H1 (cell line): ENCODE measurements at regions not wholly inside any gene's neighbourhood (a gene's known extent, or its start where the extent isn't known, plus 50 kb on each side); places are given as distances from the start of the nearest gene placed in this dataset.

Experiments used
- CTCF ChIA-PET: fragments of 300-600 bp; sonication (Branson Sonifier 250); formaldehyde crosslinking; loops from one replicate; lab custom pipeline; 2021; ENCODE audit not compliant: partially characterized antibody; lab: Charles Lee
- POLR2A ChIA-PET: fragments of 300-600 bp; sonication (Branson Sonifier 250); formaldehyde crosslinking; loops from one replicate; lab custom pipeline; 2021; ENCODE audit warnings: inconsistent platforms; ENCODE audit not compliant: partially characterized antibody; lab: Charles Lee
- DNase-seq, 2 experiments: peaks; one replicate each; pipeline versions ENCODE4 v3.0.0 to v3.0.0-alpha.2; 2010 to 2022; ENCODE audit warnings: low spot score in 2 of 2, low read depth in 1 of 2, mixed read lengths in 1 of 2
- FAIRE-seq: peaks from 2 replicates; lab custom pipeline; 2011; peaks lifted over from hg19 to GRCh38; lab: Jason Lieb, UNC
- H2AFZ ChIP-seq: 2 replicates; pipeline ENCODE4 v1.8.1; 2012; ENCODE audit warnings: low read length, inconsistent platforms
- H2AK5ac ChIP-seq: 2 replicates; pipeline ENCODE4 v1.6.1; 2013; ENCODE audit warnings: low read depth, low read length
- H2BK120ac ChIP-seq: replicated peaks from 2 replicates; pipeline ENCODE3; 2013; ENCODE audit warnings: low read depth, low read length, inconsistent platforms
- H2BK12ac ChIP-seq: 2 replicates; pipeline ENCODE4 v1.6.1; 2013; ENCODE audit warnings: low read depth, low read length
- H2BK15ac ChIP-seq: 2 replicates; pipeline ENCODE4 v1.6.1; 2013; ENCODE audit warnings: low read length
- H2BK20ac ChIP-seq: 2 replicates; pipeline ENCODE4 v1.6.1; 2013; ENCODE audit warnings: low read length
- H2BK5ac ChIP-seq: 2 replicates; pipeline ENCODE4 v1.6.1; 2013; ENCODE audit warnings: low read depth, low read length
- H3K14ac ChIP-seq: 2 replicates; pipeline ENCODE4 v1.6.1; 2013; ENCODE audit warnings: inconsistent platforms; ENCODE audit not compliant: insufficient read length
- H3K18ac ChIP-seq: 2 replicates; pipeline ENCODE4 v1.6.1; 2013; ENCODE audit warnings: low read length; ENCODE audit errors: extremely low read depth
- H3K23ac ChIP-seq: 2 replicates; pipeline ENCODE4 v1.6.1; 2013; ENCODE audit warnings: inconsistent platforms; ENCODE audit not compliant: insufficient read length
- H3K23me2 ChIP-seq: 2 replicates; pipeline ENCODE4 v1.6.1; 2013; ENCODE audit warnings: low read depth, low read length
- H3K27ac ChIP-seq: 2 replicates; pipeline ENCODE4 v1.6.1; 2011; ENCODE audit warnings: low read depth, low read length, inconsistent platforms
- H3K27me3 ChIP-seq, 4 experiments: replicated peaks in 1 of 4; 1 replicate in 1 of 4; 2 replicates in 3 of 4; pipeline versions ENCODE4 v1.6.1 to v1.8.1; 2011 to 2013; ENCODE audit warnings: low read length in 3 of 4, mild to moderate bottlenecking in 3 of 4, inconsistent platforms in 2 of 4, mixed read lengths in 2 of 4, moderate library complexity in 1 of 4; ENCODE audit not compliant: control insufficient read depth in 3 of 4, insufficient read depth in 3 of 4; ENCODE audit errors: extremely low read depth in 1 of 4
- H3K36me3 ChIP-seq, 4 experiments: 2 replicates each; pipeline versions ENCODE4 v1.6.1 to v1.8.1; 2011 to 2013; ENCODE audit warnings: mild to moderate bottlenecking in 4 of 4, low read length in 3 of 4, moderate library complexity in 2 of 4, control low read depth in 1 of 4, inconsistent platforms in 1 of 4; ENCODE audit not compliant: insufficient read depth in 4 of 4, control insufficient read depth in 2 of 4
- H3K4ac ChIP-seq: replicated peaks from 2 replicates; pipeline ENCODE3; 2013; ENCODE audit warnings: low read length, low read depth, mixed read lengths, inconsistent platforms; ENCODE audit not compliant: insufficient read length
- H3K4me1 ChIP-seq, 4 experiments: replicated peaks in 1 of 4; 1 replicate in 1 of 4; 2 replicates in 3 of 4; pipeline versions ENCODE4 v1.6.1 to v1.8.1; 2011 to 2013; ENCODE audit warnings: low read length in 3 of 4, inconsistent platforms in 2 of 4, mixed read lengths in 1 of 4; ENCODE audit not compliant: insufficient read depth in 4 of 4, control insufficient read depth in 3 of 4
- H3K4me2 ChIP-seq, 2 experiments: 2 replicates each; pipeline versions ENCODE4 v1.6.1 to v1.8.1; 2011 to 2013; ENCODE audit warnings: low read depth in 2 of 2, low read length in 2 of 2, control low read depth in 1 of 2, inconsistent platforms in 1 of 2, mild to moderate bottlenecking in 1 of 2; ENCODE audit not compliant: insufficient read depth in 1 of 2
- H3K4me3 ChIP-seq, 4 experiments: fragments of 200-600, 300-600 bp in 1 of 4; sonication (generic), shearing (Covaris generic), sonication (Bioruptor Twin) in 1 of 4; 2 replicates each; pipeline versions ENCODE4 v1.5.1 to v1.8.1; 2011 to 2016; ENCODE audit warnings: low read length in 4 of 4, low read depth in 3 of 4, control low read depth in 2 of 4, inconsistent platforms in 2 of 4, mild to moderate bottlenecking in 2 of 4, mixed read lengths in 1 of 4, moderate library complexity in 1 of 4; ENCODE audit not compliant: insufficient read depth in 2 of 4; ENCODE audit errors: extremely low read depth in 1 of 4
- H3K56ac ChIP-seq: replicated peaks from 2 replicates; pipeline ENCODE3; 2013; ENCODE audit warnings: low read depth, mild to moderate bottlenecking, mixed read lengths, low read length, inconsistent platforms; ENCODE audit not compliant: insufficient read length
- H3K79me1 ChIP-seq: 2 replicates; pipeline ENCODE4 v1.6.1; 2013; ENCODE audit warnings: low read depth, low read length, control low read depth
- H3K79me2 ChIP-seq, 2 experiments: 2 replicates each; pipeline versions ENCODE4 v1.6.1 to v1.8.1; 2012 to 2013; ENCODE audit warnings: low read length in 2 of 2, mild to moderate bottlenecking in 2 of 2, inconsistent platforms in 1 of 2; ENCODE audit not compliant: insufficient read depth in 2 of 2, control insufficient read depth in 1 of 2
- H3K9ac ChIP-seq, 4 experiments: replicated peaks in 1 of 4; 1 replicate in 1 of 4; 2 replicates in 3 of 4; pipeline versions ENCODE4 v1.6.1 to v1.8.1; 2011 to 2013; ENCODE audit warnings: low read depth in 3 of 4, low read length in 3 of 4, control low read depth in 2 of 4, mild to moderate bottlenecking in 2 of 4, moderate library complexity in 2 of 4, inconsistent platforms in 1 of 4; ENCODE audit errors: extremely low read depth in 1 of 4
- H3K9me3 ChIP-seq, 2 experiments: 2 replicates each; pipeline versions ENCODE4 v1.6.1 to v1.8.1; 2012 to 2013; ENCODE audit warnings: mild to moderate bottlenecking in 2 of 2, moderate library complexity in 2 of 2, control low read depth in 1 of 2, inconsistent platforms in 1 of 2, low read depth in 1 of 2, low read length in 1 of 2, mixed read lengths in 1 of 2; ENCODE audit not compliant: insufficient read depth in 2 of 2
- H4K20me1 ChIP-seq, 2 experiments: replicated peaks in 1 of 2; 2 replicates each; pipeline versions ENCODE3 to v1.8.1; 2011 to 2013; ENCODE audit warnings: inconsistent platforms in 2 of 2, low read length in 2 of 2, mild to moderate bottlenecking in 1 of 2; ENCODE audit not compliant: insufficient read depth in 2 of 2, control insufficient read depth in 1 of 2
- H4K5ac ChIP-seq: 2 replicates; pipeline ENCODE4 v1.6.1; 2013; ENCODE audit warnings: low read length, low read depth, mixed read lengths, inconsistent platforms; ENCODE audit not compliant: insufficient read length
- H4K8ac ChIP-seq: 2 replicates; pipeline ENCODE4 v1.8.0; 2013; ENCODE audit warnings: mild to moderate bottlenecking, moderate library complexity, low read length, inconsistent platforms; ENCODE audit not compliant: insufficient read depth; ENCODE audit errors: extremely low read depth
- H4K91ac ChIP-seq: replicated peaks from 2 replicates; pipeline ENCODE3; 2013; ENCODE audit warnings: low read length, mixed read lengths, inconsistent platforms; ENCODE audit not compliant: insufficient read length
- CREB1 ChIP-seq: IDR thresholded peaks from 2 replicates; pipeline ENCODE4 v1.6.1; 2012; ENCODE audit warnings: inconsistent platforms
- E2F6 ChIP-seq: IDR thresholded peaks from 2 replicates; pipeline ENCODE4 v1.6.1; 2012; ENCODE audit warnings: inconsistent platforms
- EP300 ChIP-seq, 2 experiments: IDR thresholded peaks; 1 replicate in 1 of 2; 2 replicates in 1 of 2; pipeline ENCODE4 v1.6.1; 2011 to 2012; ENCODE audit warnings: low read depth in 2 of 2, low read length in 2 of 2, mild to moderate bottlenecking in 2 of 2, borderline replicate concordance in 1 of 2, inconsistent platforms in 1 of 2, moderate library complexity in 1 of 2
- GABPA ChIP-seq: IDR thresholded peaks from 2 replicates; pipeline ENCODE4 v1.6.1; 2011; ENCODE audit warnings: mild to moderate bottlenecking, low read length, moderate library complexity, borderline replicate concordance; ENCODE audit not compliant: insufficient read depth
- HDAC2 ChIP-seq, 2 experiments: fragments of 300-600 bp in 1 of 2; sonication (generic) in 1 of 2; IDR thresholded peaks; 2 replicates each; pipeline ENCODE4 v1.6.1; 2011 to 2012; ENCODE audit warnings: low read depth in 2 of 2, low read length in 2 of 2, mild to moderate bottlenecking in 2 of 2, moderate library complexity in 2 of 2, borderline replicate concordance in 1 of 2, inconsistent platforms in 1 of 2
- KDM5A ChIP-seq: fragments of 200-600 bp; IDR thresholded peaks from 2 replicates; pipeline ENCODE4 v1.7.1; 2012; ENCODE audit warnings: mild to moderate bottlenecking, low read length, inconsistent platforms, mixed read lengths
- MAFK ChIP-seq: IDR thresholded peaks from 2 replicates; pipeline ENCODE4 v1.6.1; 2012; ENCODE audit warnings: low read depth, mild to moderate bottlenecking, improper control_type of control experiment, low read length
- RAD21 ChIP-seq, 2 experiments: IDR thresholded peaks in 1 of 2; conservative IDR thresholded peaks in 1 of 2; 2 replicates each; pipeline ENCODE4 v1.6.1; 2011; ENCODE audit warnings: low read depth in 2 of 2, low read length in 2 of 2, improper control_type of control experiment in 1 of 2, inconsistent platforms in 1 of 2, mild to moderate bottlenecking in 1 of 2, moderate library complexity in 1 of 2
- SP2 ChIP-seq: IDR thresholded peaks from 2 replicates; pipeline ENCODE4 v1.6.1; 2012; ENCODE audit warnings: mild to moderate bottlenecking, low read length, inconsistent platforms
- SP4 ChIP-seq: IDR thresholded peaks from 2 replicates; pipeline ENCODE4 v1.6.1; 2012; ENCODE audit warnings: low read length, inconsistent platforms
- SUZ12 ChIP-seq: fragments of 200-600 bp; sonication (generic); IDR thresholded peaks from 2 replicates; pipeline ENCODE4 v1.6.1; 2012; ENCODE audit warnings: mild to moderate bottlenecking, inconsistent platforms, low read length, moderate library complexity, mixed read lengths
- TAF7 ChIP-seq: optimal IDR thresholded peaks from 2 replicates; pipeline ENCODE3; 2011; ENCODE audit warnings: low read depth, mild to moderate bottlenecking, inconsistent platforms, low read length, moderate library complexity, borderline replicate concordance
- ZNF274 ChIP-seq: IDR thresholded peaks from 2 replicates; pipeline ENCODE4 v1.7.0; 2012; ENCODE audit warnings: low read length, borderline replicate concordance; ENCODE audit errors: extremely low read depth
- WGBS, 2 experiments: shearing (Covaris generic) in 1 of 2; methylation state at CpG; one replicate each; pipeline versions ENCODE4 v1.1.6 to v1.1.7; 2013 to 2015; ENCODE audit warnings: low lambda C conversion rate in 2 of 2, mixed read lengths in 2 of 2, inconsistent platforms in 1 of 2, low coverage in 1 of 2, missing lambda C conversion rate in 1 of 2; ENCODE audit not compliant: insufficient replicate concordance in 2 of 2, insufficient coverage in 1 of 2, insufficient read length in 1 of 2; ENCODE audit errors: extremely low coverage in 1 of 2, missing lambda C conversion rate in 1 of 2; 5-methylcytosine and 5-hydroxymethylcytosine counted together

- POLR2A ChIA-PET: interaction anchor here (0.5 to 0.7 kb wide), 2 partner anchors 109 to 149 kb away, joined by 3 read pairs; no protein-coding TSS in a partner anchor
- WGBS, 2 experiments: 77% methylated on average over 3 of the region's 3 CpGs; no CpG with 5 or more reads in 1 of the 2 experiments
- no peak for TF ChIP-seq SP2
- no peak for TF ChIP-seq ZNF274
- no peak for TF ChIP-seq CREB1
- no peak for TF ChIP-seq SUZ12
- no peak for TF ChIP-seq E2F6
- TF ChIP-seq TAF7: no peak
- TF ChIP-seq KDM5A: no peak
- no peak for TF ChIP-seq SP4
- TF ChIP-seq HDAC2 (IDR thresholded peaks at IDR 0.05; ENCODE audit: borderline replicate concordance in 1 of 2, low read depth in 2 of 2, low read length in 2 of 2): no peak
- no peak for TF ChIP-seq EP300 (IDR thresholded peaks at IDR 0.05; ENCODE audit: borderline replicate concordance in 1 of 2, low read depth in 2 of 2, low read length in 2 of 2)
- TF ChIP-seq RAD21 (IDR thresholded peaks at IDR 0.05 in 1 of 2, conservative IDR thresholded peaks at IDR 0.05 in 1 of 2; ENCODE audit: low read depth in 2 of 2, low read length in 2 of 2): no peak
- TF ChIP-seq MAFK: no peak
- TF ChIP-seq GABPA: no peak
Observed at GRCh38 chr15:29196722-29197121, 72.9 kb downstream of the NSMCE3 start.

More at GRCh38 chr15:29196722-29197121, 72.9 kb downstream of the NSMCE3 start:
- H4K91ac ChIP-seq: no peak overlapping the region
- no peak overlapping the region for H3K4ac ChIP-seq
- H2AK5ac ChIP-seq: no peak overlapping the region
- no peak overlapping the region for H3K27ac ChIP-seq
- DNase-seq (peak in 1 of 2 experiments; percentile 30), FAIRE-seq (no peak)
- no peaks in the 10 kb centered on the region for H3K79me2 ChIP-seq
- H3K36me3 ChIP-seq: no peaks in the 10 kb centered on the region
- H4K5ac ChIP-seq: no peak overlapping the region
- H2BK5ac ChIP-seq: no peak overlapping the region
- H3K27me3 ChIP-seq: no peaks in the 10 kb centered on the region
- H3K4me1 ChIP-seq: peaks cover 0 to 8% (median 3%) of the 10 kb centered on the region in 4 experiments; a peak in 4 of 7 replicates
- no peaks in the 10 kb centered on the region for H3K9me3 ChIP-seq
- H3K14ac ChIP-seq: no peak overlapping the region
- H2BK20ac ChIP-seq: no peak overlapping the region
- no peak overlapping the region for H4K8ac ChIP-seq
- H2AFZ ChIP-seq: no peak overlapping the region
- H4K20me1 ChIP-seq: peaks cover 0 to 2% of the 10 kb centered on the region in 2 experiments
- H2BK15ac ChIP-seq: no peak overlapping the region
- CTCF ChIA-PET: interaction anchor here (1.1 to 2.8 kb wide), 4 partner anchors 11 to 254 kb away, joined by 3 to 8 read pairs (median 6); no protein-coding TSS in a partner anchor
- peak overlapping the region in 1 of 2 experiments; percentile 6; a peak in 1 of 4 replicates for H3K4me2 ChIP-seq
- no peaks in the 10 kb centered on the region for H3K79me1 ChIP-seq
- no peak overlapping the region for H3K18ac ChIP-seq
- no peak overlapping the region for H2BK12ac ChIP-seq
- no peak overlapping the region for H3K9ac ChIP-seq
- no peak overlapping the region for H3K23ac ChIP-seq
- no peak overlapping the region for H2BK120ac ChIP-seq
- no peak overlapping the region for H3K4me3 ChIP-seq
- H3K23me2 ChIP-seq: no peaks in the 10 kb centered on the region
- no peak overlapping the region for H3K56ac ChIP-seq
